ENCODE measurements at regions not wholly inside any gene's neighbourhood (a gene's known extent, or its start where the extent isn't known, plus 50 kb on each side); places are given as distances from the start of the nearest gene placed in this dataset.
A peak's percentile ranks its signal among the peaks of the same experiment; 100 is the strongest.

- Mint-ChIP-seq H3K27me3 (peaks cover 7% of the 10 kb centered on the region), H3K27ac (no peak overlapping the region), H3K36me3 (no peaks in the 10 kb centered on the region), H3K4me1 (ENCODE audit: unreplicated experiment) (peaks cover 7% of the 10 kb centered on the region), H3K4me3 (no peak overlapping the region), H3K9me3 (no peaks in the 10 kb centered on the region)
- no peak for TF ChIP-seq CTCF (conservative IDR thresholded peaks at IDR 0.05)
- no peak for DNase-seq (ENCODE audit: extremely low spot score, unreplicated experiment)
Observed at GRCh38 chr4:152115118-152115517, 354.3 kb upstream of the GATB start.

GRCh38 chr4:152114562-152114961 is 353.8 kb upstream of the GATB start:
- no peak for TF ChIP-seq CTCF (conservative IDR thresholded peaks at IDR 0.05)
- Mint-ChIP-seq H3K4me3 (no peak overlapping the region), H3K27ac (no peak overlapping the region), H3K27me3 (peaks cover 7% of the 10 kb centered on the region), H3K9me3 (no peaks in the 10 kb centered on the region), H3K4me1 (ENCODE audit: unreplicated experiment) (peaks cover 8% of the 10 kb centered on the region), H3K36me3 (no peaks in the 10 kb centered on the region)
- no peak for DNase-seq (ENCODE audit: extremely low spot score, unreplicated experiment)

- Mint-ChIP-seq H3K9me3 (no peaks in the 10 kb centered on the region), H3K36me3 (no peaks in the 10 kb centered on the region), H3K4me3 (no peak overlapping the region), H3K4me1 (ENCODE audit: unreplicated experiment) (peaks cover 13% of the 10 kb centered on the region), H3K27me3 (peaks cover 7% of the 10 kb centered on the region), H3K27ac (peak overlapping the region; percentile 44)
- DNase-seq (ENCODE audit: extremely low spot score, unreplicated experiment): no peak
- no peak for TF ChIP-seq CTCF (conservative IDR thresholded peaks at IDR 0.05)
Observed at GRCh38 chr4:152112887-152113286, 352.1 kb upstream of the GATB start.

GRCh38 chr4:152112190-152112589 is 351.4 kb upstream of the GATB start:
- no peaks in the 10 kb centered on the region for H3K36me3 Mint-ChIP-seq
- DNase-seq (ENCODE audit: extremely low spot score, unreplicated experiment): no peak
- TF ChIP-seq CTCF (conservative IDR thresholded peaks at IDR 0.05): no peak
- peaks cover 6% of the 10 kb centered on the region for H3K27me3 Mint-ChIP-seq
- no peaks in the 10 kb centered on the region for H3K9me3 Mint-ChIP-seq
- H3K4me1 Mint-ChIP-seq (ENCODE audit: unreplicated experiment): peaks cover 17% of the 10 kb centered on the region
- no peak overlapping the region for H3K27ac Mint-ChIP-seq
- no peak overlapping the region for H3K4me3 Mint-ChIP-seq

GRCh38 chr4:152110780-152111179 is 350.0 kb upstream of the GATB start:
- Mint-ChIP-seq H3K9me3 (no peaks in the 10 kb centered on the region), H3K4me1 (ENCODE audit: unreplicated experiment) (peaks cover 28% of the 10 kb centered on the region), H3K36me3 (no peaks in the 10 kb centered on the region), H3K27ac (no peak overlapping the region), H3K27me3 (peaks cover 4% of the 10 kb centered on the region), H3K4me3 (no peak overlapping the region)
- no peak for DNase-seq (ENCODE audit: extremely low spot score, unreplicated experiment)
- no peak for TF ChIP-seq CTCF (conservative IDR thresholded peaks at IDR 0.05)
